HepG2 (cell line): ENCODE measurements at regions not wholly inside any gene's neighbourhood (a gene's known extent, or its start where the extent isn't known, plus 50 kb on each side); places are given as distances from the start of the nearest gene placed in this dataset.

ENCODE experiments used
- ATAC-seq: fragments of 200-7000 bp; cut with Tn5 transposase; 3 replicates; pipeline ENCODE4 v1.9.1; 2020; ENCODE audit warnings: mild to moderate bottlenecking, moderate library complexity
- BruUV-seq: library from RNA; stranded (reverse); fragments of 400-500 nt; replicated peaks from 2 replicates; lab custom pipeline; 2021; lab: Mats Ljungman, UMichigan
- CTCF ChIA-PET: fragments of 300-600 bp; formaldehyde crosslinking; extraction: SDS; loops from one replicate; lab custom pipeline; 2021; ENCODE audit warnings: low total read pairs, inconsistent platforms, low intra/inter-chr PET ratio; lab: Yijun Ruan, JAX
- POLR2A ChIA-PET: fragments of 350-600 bp; sonication (Branson Sonifier 250); formaldehyde crosslinking; loops from one replicate; lab custom pipeline; 2020; ENCODE audit warnings: antibody characterized with exemption, inconsistent platforms; lab: Yijun Ruan, JAX
- DNase-seq: peaks from one replicate; pipeline ENCODE4 v3.0.0-alpha.2; 2015; ENCODE audit warnings: low spot score
- FAIRE-seq: peaks from 3 replicates; lab custom pipeline; 2011; peaks lifted over from hg19 to GRCh38; lab: Jason Lieb, UNC
- H2AFZ ChIP-seq: one replicate; pipeline ENCODE4 v1.6.1; 2011; ENCODE audit warnings: low read length, inconsistent platforms
- H3K27ac ChIP-seq: fragments of 300-600 bp; 3 replicates; pipeline ENCODE4 v1.8.0; 2011; ENCODE audit warnings: mixed run types, mild to moderate bottlenecking, mixed read lengths, low read length, inconsistent platforms; ENCODE audit not compliant: insufficient read depth; ENCODE audit errors: extremely low read length
- H3K27me3 ChIP-seq, 2 experiments: fragments of 200-600 bp in 1 of 2; 2 replicates in 1 of 2; 3 replicates in 1 of 2; pipeline versions ENCODE4 v1.6.0 to v1.8.0; 2011; ENCODE audit warnings: low read length in 2 of 2, mild to moderate bottlenecking in 2 of 2, moderate library complexity in 2 of 2, inconsistent platforms in 1 of 2; ENCODE audit not compliant: insufficient read depth in 2 of 2, control insufficient read depth in 1 of 2
- H3K36me3 ChIP-seq, 2 experiments: fragments of 200-600 bp in 1 of 2; replicated peaks in 1 of 2; 2 replicates in 1 of 2; 3 replicates in 1 of 2; pipeline versions ENCODE4 v1.5.1 to v1.8.0; 2011; ENCODE audit warnings: low read length in 2 of 2, inconsistent platforms in 1 of 2; ENCODE audit not compliant: insufficient read depth in 2 of 2, control insufficient read depth in 1 of 2
- H3K4me1 ChIP-seq: 2 replicates; pipeline ENCODE4 v1.5.1; 2012; ENCODE audit warnings: low read length, inconsistent platforms; ENCODE audit not compliant: insufficient read depth
- H3K4me2 ChIP-seq: 2 replicates; pipeline ENCODE4 v1.6.0; 2011; ENCODE audit warnings: low read depth, low read length, inconsistent platforms
- H3K4me3 ChIP-seq, 3 experiments: fragments of 200-600 bp in 1 of 3; sonication (generic), shearing (Covaris generic) in 1 of 3; replicated peaks in 1 of 3; 2 replicates each; pipeline ENCODE4 v1.5.1; 2011 to 2016; ENCODE audit warnings: low read length in 3 of 3, inconsistent platforms in 2 of 3, low read depth in 2 of 3, mild to moderate bottlenecking in 2 of 3, control low read depth in 1 of 3, mixed read lengths in 1 of 3; ENCODE audit not compliant: insufficient read depth in 1 of 3
- H3K79me2 ChIP-seq: one replicate; pipeline ENCODE4 v1.6.1; 2011; ENCODE audit warnings: low read length, inconsistent platforms; ENCODE audit not compliant: insufficient read depth
- H3K9ac ChIP-seq: 2 replicates; pipeline ENCODE4 v1.6.0; 2011; ENCODE audit warnings: mild to moderate bottlenecking, low read depth, low read length, inconsistent platforms; ENCODE audit not compliant: insufficient read depth
- H3K9me3 ChIP-seq: 2 replicates; pipeline ENCODE4 v1.5.1; 2012; ENCODE audit warnings: mild to moderate bottlenecking, low read length
- H4K20me1 ChIP-seq: 2 replicates; pipeline ENCODE4 v1.6.0; 2011; ENCODE audit warnings: inconsistent platforms, mild to moderate bottlenecking, low read length, moderate library complexity; ENCODE audit not compliant: insufficient read depth
- FLYWCH1 ChIP-seq: sonication (generic); formaldehyde crosslinking; IDR thresholded peaks from 2 replicates; pipeline ENCODE4 v1.8.1; 2023; ENCODE audit warnings: mild to moderate bottlenecking, missing genetic modification reagents
- IKZF4 ChIP-seq: sonication (generic); formaldehyde crosslinking; IDR thresholded peaks from 2 replicates; pipeline ENCODE4 v1.5.1; 2020; ENCODE audit warnings: borderline replicate concordance, mild to moderate bottlenecking, low read depth, missing genetic modification reagents; ENCODE audit errors: not compliant biosample characterization
- MATR3 ChIP-seq: sonication (generic); formaldehyde crosslinking; IDR thresholded peaks from 2 replicates; pipeline ENCODE4 v1.4.0; 2020; ENCODE audit warnings: missing genetic modification reagents
- MBNL3 ChIP-seq: fragments of 250-450 bp; sonication (Bioruptor Pico); conservative IDR thresholded peaks from 2 replicates; pipeline ENCODE4 v1.8.0; 2022; ENCODE audit warnings: mild to moderate bottlenecking, inconsistent platforms
- PCBP2 ChIP-seq: fragments of 200-400 bp; formaldehyde crosslinking; optimal IDR thresholded peaks from 2 replicates; pipeline ENCODE3; 2018; ENCODE audit warnings: low read length, low read depth; ENCODE audit not compliant: poor library complexity, severe bottlenecking
- PRDM10 ChIP-seq: sonication (generic); formaldehyde crosslinking; IDR thresholded peaks from 2 replicates; pipeline ENCODE4 v1.4.0; 2020; ENCODE audit warnings: low read depth, missing genetic modification reagents
- SALL1 ChIP-seq: sonication (generic); formaldehyde crosslinking; IDR thresholded peaks from 2 replicates; pipeline ENCODE4 v1.8.0; 2022; ENCODE audit warnings: mild to moderate bottlenecking, missing genetic modification reagents
- SCMH1 ChIP-seq: sonication (generic); formaldehyde crosslinking; IDR thresholded peaks from 2 replicates; pipeline ENCODE4 v1.9.0; 2021; ENCODE audit warnings: missing genetic modification reagents, mild to moderate bottlenecking, borderline replicate concordance
- SMARCE1 ChIP-seq: fragments of 450-650 bp; IDR thresholded peaks from 2 replicates; pipeline ENCODE4 v1.6.1; 2017; ENCODE audit warnings: borderline replicate concordance
- SRSF9 ChIP-seq: fragments of 200-400 bp; formaldehyde crosslinking; IDR thresholded peaks from 2 replicates; pipeline ENCODE4 v1.6.1; 2018; ENCODE audit warnings: borderline replicate concordance, mild to moderate bottlenecking, low read depth, low read length; ENCODE audit not compliant: insufficient read depth, poor library complexity, severe bottlenecking
- ZNF230 ChIP-seq: sonication (generic); formaldehyde crosslinking; IDR thresholded peaks from 2 replicates; pipeline ENCODE4 v1.4.0; 2020; ENCODE audit warnings: mild to moderate bottlenecking, missing genetic modification reagents
- ZNF234 ChIP-seq: sonication (generic); formaldehyde crosslinking; conservative IDR thresholded peaks from 2 replicates; pipeline ENCODE4 v1.5.1; 2020; ENCODE audit warnings: mild to moderate bottlenecking, missing genetic modification reagents
- WGBS: methylation state at CpG from one replicate; pipeline ENCODE4 v1.1.6; 2017; ENCODE audit warnings: low lambda C conversion rate; 5-methylcytosine and 5-hydroxymethylcytosine counted together
- in situ Hi-C: cut with HindIII; loops from 2 replicates; pipeline ENCODE4 v1.10.0; 2017; ENCODE audit warnings: low pct_unique_long_range_greater_than_20kb; ENCODE audit not compliant: extremely low pct_ligation_motif_present
- intact Hi-C: fragments of 100-400 bp; cut with micrococcal nuclease; formaldehyde crosslinking; loops from one replicate; pipeline ENCODE4 v1.10.0; 2022; ENCODE audit not compliant: unreplicated experiment
- TF ChIP-seq, protein P1 (sequence below): sonication (generic); formaldehyde crosslinking; IDR thresholded peaks from 2 replicates; pipeline ENCODE4 v1.4.0; 2020; ENCODE audit warnings: missing genetic modification reagents, mild to moderate bottlenecking, borderline replicate concordance

DNA sequence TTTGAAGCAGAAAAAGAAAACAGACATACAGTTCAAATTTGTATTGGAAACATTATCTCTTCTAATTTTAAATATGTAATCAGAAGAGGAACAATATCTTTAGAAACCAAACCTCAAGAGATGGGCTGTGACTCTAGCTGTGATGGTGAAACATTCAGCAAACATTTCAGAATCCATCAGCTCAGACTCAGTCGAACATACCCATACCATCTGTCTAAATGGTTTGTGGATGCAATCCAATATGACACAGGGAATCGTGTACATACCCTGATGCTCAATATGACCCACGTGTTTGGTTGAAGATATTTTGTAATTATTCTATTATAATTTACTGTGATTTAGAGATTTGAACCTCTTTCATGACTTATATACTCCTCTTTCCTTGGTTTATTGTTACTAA, 665.2 kb upstream of the CDH8 start:
- H3K36me3 ChIP-seq = no peaks in the 10 kb centered on the region
- H4K20me1 ChIP-seq = no peaks in the 10 kb centered on the region
- WGBS = 1% methylated on average over 3 of the region's 3 CpGs
- ATAC-seq = no peak
- CTCF ChIA-PET = no interaction called here
- no peak overlapping the region for H3K27ac ChIP-seq
- in situ Hi-C loops (no loop called here), intact Hi-C loops (no loop called here)
- H3K9ac ChIP-seq = no peak overlapping the region
- FAIRE-seq = no peak
- no TSS peak for BruUV-seq
- POLR2A ChIA-PET = no interaction called here
- no peak overlapping the region for H2AFZ ChIP-seq
- no peak for DNase-seq
- no peak overlapping the region for H3K4me3 ChIP-seq
- peaks cover 96% of the 10 kb centered on the region for H3K9me3 ChIP-seq
- H3K79me2 ChIP-seq = no peaks in the 10 kb centered on the region
- no peak for TF ChIP-seq FLYWCH1
- TF ChIP-seq SCMH1 (CRISPR knock-in tag) = no peak
- TF ChIP-seq SALL1 (CRISPR knock-in tag) = no peak
- no peak for TF ChIP-seq MATR3 (CRISPR knock-in tag)
- TF ChIP-seq MBNL3 (CRISPR knock-in tag) = no peak
- TF ChIP-seq PCBP2 = no peak
- TF ChIP-seq, protein P1, sequence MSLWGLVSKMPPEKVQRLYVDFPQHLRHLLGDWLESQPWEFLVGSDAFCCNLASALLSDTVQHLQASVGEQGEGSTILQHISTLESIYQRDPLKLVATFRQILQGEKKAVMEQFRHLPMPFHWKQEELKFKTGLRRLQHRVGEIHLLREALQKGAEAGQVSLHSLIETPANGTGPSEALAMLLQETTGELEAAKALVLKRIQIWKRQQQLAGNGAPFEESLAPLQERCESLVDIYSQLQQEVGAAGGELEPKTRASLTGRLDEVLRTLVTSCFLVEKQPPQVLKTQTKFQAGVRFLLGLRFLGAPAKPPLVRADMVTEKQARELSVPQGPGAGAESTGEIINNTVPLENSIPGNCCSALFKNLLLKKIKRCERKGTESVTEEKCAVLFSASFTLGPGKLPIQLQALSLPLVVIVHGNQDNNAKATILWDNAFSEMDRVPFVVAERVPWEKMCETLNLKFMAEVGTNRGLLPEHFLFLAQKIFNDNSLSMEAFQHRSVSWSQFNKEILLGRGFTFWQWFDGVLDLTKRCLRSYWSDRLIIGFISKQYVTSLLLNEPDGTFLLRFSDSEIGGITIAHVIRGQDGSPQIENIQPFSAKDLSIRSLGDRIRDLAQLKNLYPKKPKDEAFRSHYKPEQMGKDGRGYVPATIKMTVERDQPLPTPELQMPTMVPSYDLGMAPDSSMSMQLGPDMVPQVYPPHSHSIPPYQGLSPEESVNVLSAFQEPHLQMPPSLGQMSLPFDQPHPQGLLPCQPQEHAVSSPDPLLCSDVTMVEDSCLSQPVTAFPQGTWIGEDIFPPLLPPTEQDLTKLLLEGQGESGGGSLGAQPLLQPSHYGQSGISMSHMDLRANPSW (CRISPR knock-in tag) = no peak
- TF ChIP-seq ZNF234 (CRISPR knock-in tag) = no peak
- no peak for TF ChIP-seq ZNF230 (CRISPR knock-in tag)
- no peak for TF ChIP-seq SRSF9
- TF ChIP-seq PRDM10 (CRISPR knock-in tag) = no peak
- no peak for TF ChIP-seq SMARCE1
- TF ChIP-seq IKZF4 (CRISPR knock-in tag) = no peak
- no peak overlapping the region for H3K4me2 ChIP-seq
- no peaks in the 10 kb centered on the region for H3K4me1 ChIP-seq
- no peaks in the 10 kb centered on the region for H3K27me3 ChIP-seq
